Astrocyte (in vitro differentiated cells and primary cell): ENCODE measurements at regions not wholly inside any gene's neighbourhood (a gene's known extent, or its start where the extent isn't known, plus 50 kb on each side); places are given as distances from the start of the nearest gene placed in this dataset.
"Not testable (repeated sequence)": the region's sequence is repeated elsewhere in the genome, so short reads cannot be mapped to it uniquely, and the experiment has no call there.

Experiments used
- DNase-seq: peaks from one replicate; pipeline ENCODE4 v3.0.0-alpha.2; 2010; ENCODE audit warnings: low read depth
- FAIRE-seq: peaks from 2 replicates; lab custom pipeline; 2011; peaks lifted over from hg19 to GRCh38; lab: Jason Lieb, UNC
- H2AFZ ChIP-seq: 2 replicates; pipeline ENCODE4 v1.6.0; 2012; ENCODE audit warnings: low read depth, low read length, inconsistent platforms
- H3K27ac ChIP-seq: 2 replicates; pipeline ENCODE4 v1.5.1; 2011; ENCODE audit warnings: low read depth, low read length, inconsistent platforms
- H3K27me3 ChIP-seq: 2 replicates; pipeline ENCODE4 v1.6.0; 2011; ENCODE audit warnings: low read length, inconsistent platforms; ENCODE audit not compliant: insufficient read depth
- H3K36me3 ChIP-seq: 2 replicates; pipeline ENCODE4 v1.5.1; 2011; ENCODE audit warnings: low read length, inconsistent platforms; ENCODE audit not compliant: insufficient read depth
- H3K4me1 ChIP-seq: 2 replicates; pipeline ENCODE4 v1.5.1; 2011; ENCODE audit warnings: low read length, inconsistent platforms; ENCODE audit not compliant: insufficient read depth
- H3K4me2 ChIP-seq: 2 replicates; pipeline ENCODE4 v1.6.0; 2012; ENCODE audit warnings: low read length, inconsistent platforms
- H3K4me3 ChIP-seq: 2 replicates; pipeline ENCODE4 v1.5.1; 2011; ENCODE audit warnings: low read depth, mild to moderate bottlenecking, low read length, inconsistent platforms; ENCODE audit not compliant: insufficient read depth
- H3K79me2 ChIP-seq: 2 replicates; pipeline ENCODE4 v1.6.0; 2012; ENCODE audit warnings: mild to moderate bottlenecking, low read length, inconsistent platforms; ENCODE audit not compliant: insufficient read depth
- H3K9ac ChIP-seq: 2 replicates; pipeline ENCODE4 v1.6.0; 2012; ENCODE audit warnings: mild to moderate bottlenecking, low read length, inconsistent platforms
- H3K9me3 ChIP-seq: 2 replicates; pipeline ENCODE4 v1.5.1; 2012; ENCODE audit warnings: low read depth, mild to moderate bottlenecking, low read length, inconsistent platforms; ENCODE audit not compliant: insufficient read depth
- H4K20me1 ChIP-seq: 2 replicates; pipeline ENCODE4 v1.6.0; 2012; ENCODE audit warnings: low read length, inconsistent platforms; ENCODE audit not compliant: insufficient read depth
- H3K27ac Mint-ChIP-seq: one replicate; pipeline ENCODE4 v1.8.0; 2021; ENCODE audit warnings: mild to moderate bottlenecking, mixed read lengths; ENCODE audit not compliant: unreplicated experiment
- H3K27me3 Mint-ChIP-seq: one replicate; pipeline ENCODE4 v1.8.0; 2021; ENCODE audit warnings: low read depth, mixed read lengths; ENCODE audit not compliant: unreplicated experiment
- H3K36me3 Mint-ChIP-seq: one replicate; pipeline ENCODE4 v1.8.0; 2021; ENCODE audit warnings: low read depth, mixed read lengths; ENCODE audit not compliant: unreplicated experiment
- H3K4me1 Mint-ChIP-seq: one replicate; pipeline ENCODE4 v1.8.0; 2021; ENCODE audit warnings: low read depth, mixed read lengths; ENCODE audit not compliant: unreplicated experiment
- H3K4me3 Mint-ChIP-seq: one replicate; pipeline ENCODE4 v1.8.0; 2021; ENCODE audit warnings: mild to moderate bottlenecking, moderate library complexity, mixed read lengths; ENCODE audit not compliant: unreplicated experiment
- H3K9me3 Mint-ChIP-seq: one replicate; pipeline ENCODE4 v1.8.0; 2021; ENCODE audit warnings: mild to moderate bottlenecking, mixed read lengths; ENCODE audit not compliant: unreplicated experiment
- CTCF ChIP-seq: IDR thresholded peaks from 2 replicates; pipeline ENCODE4 v1.5.1; 2011; ENCODE audit warnings: low read depth, mild to moderate bottlenecking, inconsistent platforms, low read length, moderate library complexity; ENCODE audit not compliant: insufficient read depth
- EZH2 ChIP-seq: IDR thresholded peaks from 2 replicates; pipeline ENCODE4 v1.6.1; 2012; ENCODE audit warnings: mild to moderate bottlenecking, low read length, inconsistent platforms; ENCODE audit not compliant: insufficient read depth

- no peaks in the 10 kb centered on the region for H3K4me1 ChIP-seq
- Mint-ChIP-seq H3K4me1 (peaks cover 7% of the 10 kb centered on the region), H3K9me3 (no peaks in the 10 kb centered on the region), H3K4me3 (no peak overlapping the region), H3K27ac (no peak overlapping the region), H3K27me3 (no peaks in the 10 kb centered on the region), H3K36me3 (no peaks in the 10 kb centered on the region)
- no peaks in the 10 kb centered on the region for H3K9me3 ChIP-seq
- no peak for DNase-seq
- H3K27me3 ChIP-seq: no peaks in the 10 kb centered on the region
- H3K4me3 ChIP-seq: no peak overlapping the region
- no peaks in the 10 kb centered on the region for H3K79me2 ChIP-seq
- FAIRE-seq: no peak
- H2AFZ ChIP-seq: no peak overlapping the region
- no peak overlapping the region for H3K9ac ChIP-seq
- H4K20me1 ChIP-seq: no peaks in the 10 kb centered on the region
- no peak overlapping the region for H3K27ac ChIP-seq
- TF ChIP-seq EZH2 (no peak), CTCF (no peak)
- no peak overlapping the region for H3K4me2 ChIP-seq
- H3K36me3 ChIP-seq: no peaks in the 10 kb centered on the region
Measured at GRCh38 chr2:210863283-210863682, 306.9 kb downstream of the CPS1 start.

- not testable (repeated sequence) for H3K79me2 ChIP-seq, H2AFZ ChIP-seq, H3K36me3 Mint-ChIP-seq, FAIRE-seq, DNase-seq, H3K4me3 ChIP-seq, H3K9me3 Mint-ChIP-seq, H3K4me1 ChIP-seq, H3K27me3 Mint-ChIP-seq, H3K9me3 ChIP-seq, H3K27me3 ChIP-seq, H3K36me3 ChIP-seq, H4K20me1 ChIP-seq, H3K9ac ChIP-seq, H3K4me1 Mint-ChIP-seq, H3K27ac ChIP-seq, H3K27ac Mint-ChIP-seq, H3K4me2 ChIP-seq, H3K4me3 Mint-ChIP-seq
Measured at GRCh38 chr2:210871566-210871965, 315.2 kb downstream of the CPS1 start.

DNA sequence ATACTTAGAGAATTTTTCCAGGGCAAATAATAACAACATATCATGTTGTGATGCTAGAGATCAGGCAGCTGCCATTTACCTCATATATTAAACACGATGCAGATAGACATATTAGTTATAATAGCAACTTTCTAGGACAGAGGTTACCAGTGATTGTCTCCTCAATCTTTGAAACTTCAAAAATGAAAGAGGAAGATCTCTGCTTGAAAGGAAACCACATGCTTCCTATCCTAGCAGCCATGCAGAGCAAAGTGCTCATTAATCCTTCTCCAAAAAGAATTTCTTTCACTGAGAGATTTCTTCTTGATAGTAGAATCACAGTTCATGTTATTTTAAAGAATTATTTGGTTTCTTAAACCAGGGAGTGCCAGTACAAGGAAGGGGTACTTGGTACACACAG lies 317.2 kb downstream of the CPS1 start:
- H3K9ac ChIP-seq: no peak overlapping the region
- no peaks in the 10 kb centered on the region for H3K36me3 ChIP-seq
- no peak for DNase-seq
- H3K4me1 ChIP-seq: no peaks in the 10 kb centered on the region
- no peaks in the 10 kb centered on the region for H4K20me1 ChIP-seq
- H3K4me1 Mint-ChIP-seq: no peaks in the 10 kb centered on the region
- no peak overlapping the region for H3K4me3 ChIP-seq
- no peaks in the 10 kb centered on the region for H3K9me3 ChIP-seq
- H3K27ac ChIP-seq: no peak overlapping the region
- H3K4me3 Mint-ChIP-seq: no peak overlapping the region
- H2AFZ ChIP-seq: no peak overlapping the region
- TF ChIP-seq EZH2: no peak
- no peak for TF ChIP-seq CTCF
- FAIRE-seq: no peak
- H3K27ac Mint-ChIP-seq: no peak overlapping the region
- no peak overlapping the region for H3K4me2 ChIP-seq
- no peaks in the 10 kb centered on the region for H3K36me3 Mint-ChIP-seq
- H3K27me3 Mint-ChIP-seq: no peaks in the 10 kb centered on the region
- no peaks in the 10 kb centered on the region for H3K27me3 ChIP-seq
- H3K79me2 ChIP-seq: no peaks in the 10 kb centered on the region
- H3K9me3 Mint-ChIP-seq: no peaks in the 10 kb centered on the region
